Osteoblast (primary cell): ENCODE measurements at regions not wholly inside any gene's neighbourhood (a gene's known extent, or its start where the extent isn't known, plus 50 kb on each side); places are given as distances from the start of the nearest gene placed in this dataset.
"Not testable (repeated sequence)": the region's sequence is repeated elsewhere in the genome, so short reads cannot be mapped to it uniquely, and the experiment has no call there.

Experiments
- DNase-seq: peaks from one replicate; pipeline ENCODE4 v3.0.0; 2011; ENCODE audit warnings: low spot score, mixed read lengths; ENCODE audit not compliant: insufficient read length; ENCODE audit errors: missing footprints
- H2AFZ ChIP-seq: 2 replicates; pipeline ENCODE4 v1.6.0; 2011; ENCODE audit warnings: mild to moderate bottlenecking, low read length
- H3K27ac ChIP-seq: 2 replicates; pipeline ENCODE4 v1.5.1; 2011; ENCODE audit warnings: mild to moderate bottlenecking, low read depth, low read length, moderate library complexity
- H3K27me3 ChIP-seq: 2 replicates; pipeline ENCODE4 v1.6.0; 2012; ENCODE audit warnings: mild to moderate bottlenecking, control low read depth, inconsistent platforms, low read length, moderate library complexity; ENCODE audit not compliant: insufficient read depth
- H3K36me3 ChIP-seq: 2 replicates; pipeline ENCODE4 v1.5.1; 2011; ENCODE audit warnings: mild to moderate bottlenecking, low read length, control low read depth, moderate library complexity; ENCODE audit not compliant: insufficient read depth
- H3K4me1 ChIP-seq: 2 replicates; pipeline ENCODE4 v1.5.1; 2011; ENCODE audit warnings: mild to moderate bottlenecking, low read length, control low read depth, moderate library complexity; ENCODE audit not compliant: insufficient read depth
- H3K4me2 ChIP-seq: 2 replicates; pipeline ENCODE4 v1.6.0; 2011; ENCODE audit warnings: mild to moderate bottlenecking, low read length; ENCODE audit not compliant: insufficient read depth
- H3K4me3 ChIP-seq: fragments of 200-600 bp; sonication (generic); 3 replicates; pipeline ENCODE4 v1.5.1; 2012; ENCODE audit warnings: mild to moderate bottlenecking, low read length, inconsistent platforms; ENCODE audit not compliant: insufficient read depth
- H3K79me2 ChIP-seq: 2 replicates; pipeline ENCODE4 v1.6.0; 2012; ENCODE audit warnings: mild to moderate bottlenecking, low read length, control low read depth, inconsistent platforms; ENCODE audit not compliant: insufficient read depth
- H3K9me3 ChIP-seq: 2 replicates; pipeline ENCODE4 v1.5.1; 2011; ENCODE audit warnings: low read depth, low read length, control low read depth
- H4K20me1 ChIP-seq: 2 replicates; pipeline ENCODE4 v1.6.0; 2012; ENCODE audit warnings: mild to moderate bottlenecking, low read length, control low read depth; ENCODE audit not compliant: insufficient read depth
- CTCF ChIP-seq: IDR thresholded peaks from 2 replicates; pipeline ENCODE4 v1.5.1; 2011; ENCODE audit warnings: mild to moderate bottlenecking, low read depth, low read length, moderate library complexity; ENCODE audit errors: extremely low read depth

- no peak for TF ChIP-seq CTCF
- no peak overlapping the region for H3K4me2 ChIP-seq
- no peaks in the 10 kb centered on the region for H3K36me3 ChIP-seq
- H2AFZ ChIP-seq: no peak overlapping the region
- no peak overlapping the region for H3K4me3 ChIP-seq
- H4K20me1 ChIP-seq: no peaks in the 10 kb centered on the region
- no peak for DNase-seq
- no peaks in the 10 kb centered on the region for H3K9me3 ChIP-seq
- no peaks in the 10 kb centered on the region for H3K79me2 ChIP-seq
- H3K27ac ChIP-seq: no peak overlapping the region
- H3K27me3 ChIP-seq: no peaks in the 10 kb centered on the region
- peaks cover 6% of the 10 kb centered on the region for H3K4me1 ChIP-seq
Measured at GRCh38 chr1:60255565-60255964, 182.0 kb upstream of the C1orf87 start.

- no peaks in the 10 kb centered on the region for H3K36me3 ChIP-seq
- no peaks in the 10 kb centered on the region for H3K27me3 ChIP-seq
- H3K79me2 ChIP-seq: no peaks in the 10 kb centered on the region
- H3K4me1 ChIP-seq: peaks cover 6% of the 10 kb centered on the region
- H4K20me1 ChIP-seq: no peaks in the 10 kb centered on the region
- H3K4me3 ChIP-seq: no peak overlapping the region
- no peaks in the 10 kb centered on the region for H3K9me3 ChIP-seq
- DNase-seq: no peak
- H2AFZ ChIP-seq: no peak overlapping the region
- H3K27ac ChIP-seq: no peak overlapping the region
- TF ChIP-seq CTCF: no peak
- no peak overlapping the region for H3K4me2 ChIP-seq
Measured at GRCh38 chr1:60251426-60251825, 177.9 kb upstream of the C1orf87 start.

- not testable (repeated sequence) for H3K27me3 ChIP-seq, H2AFZ ChIP-seq, H4K20me1 ChIP-seq, H3K36me3 ChIP-seq, H3K4me3 ChIP-seq, H3K9me3 ChIP-seq, H3K4me1 ChIP-seq, H3K4me2 ChIP-seq, DNase-seq, H3K27ac ChIP-seq, H3K79me2 ChIP-seq
Measured at GRCh38 chr1:60247467-60247866, 173.9 kb upstream of the C1orf87 start.

GRCh38 chr1:60245324-60245723 is 171.8 kb upstream of the C1orf87 start:
- H3K79me2 ChIP-seq: no peaks in the 10 kb centered on the region
- H3K9me3 ChIP-seq: no peaks in the 10 kb centered on the region
- no peaks in the 10 kb centered on the region for H4K20me1 ChIP-seq
- no peaks in the 10 kb centered on the region for H3K27me3 ChIP-seq
- DNase-seq: no peak
- H3K4me1 ChIP-seq: no peaks in the 10 kb centered on the region
- no peak for TF ChIP-seq CTCF
- no peak overlapping the region for H3K4me3 ChIP-seq
- no peak overlapping the region for H2AFZ ChIP-seq
- H3K27ac ChIP-seq: no peak overlapping the region
- H3K4me2 ChIP-seq: no peak overlapping the region
- H3K36me3 ChIP-seq: no peaks in the 10 kb centered on the region

- TF ChIP-seq CTCF: no peak
- no peaks in the 10 kb centered on the region for H3K9me3 ChIP-seq
- no peaks in the 10 kb centered on the region for H3K79me2 ChIP-seq
- no peak overlapping the region for H3K27ac ChIP-seq
- no peak overlapping the region for H3K4me3 ChIP-seq
- H2AFZ ChIP-seq: no peak overlapping the region
- no peaks in the 10 kb centered on the region for H3K36me3 ChIP-seq
- H4K20me1 ChIP-seq: no peaks in the 10 kb centered on the region
- no peak for DNase-seq
- H3K27me3 ChIP-seq: no peaks in the 10 kb centered on the region
- H3K4me1 ChIP-seq: no peaks in the 10 kb centered on the region
- no peak overlapping the region for H3K4me2 ChIP-seq
Measured at GRCh38 chr1:60244906-60245305, 171.3 kb upstream of the C1orf87 start.
